Calu3 (cell line): ENCODE measurements at regions not wholly inside any gene's neighbourhood (a gene's known extent, or its start where the extent isn't known, plus 50 kb on each side); places are given as distances from the start of the nearest gene placed in this dataset.

Experiments used
- BruUV-seq: library from RNA; stranded (reverse); fragments of 400-500 nt; replicated peaks from 2 replicates; lab custom pipeline; 2021; lab: Mats Ljungman, UMichigan
- CTCF ChIA-PET: fragments of 300-600 bp; sonication (Branson Sonifier 250); formaldehyde crosslinking; loops from one replicate; lab custom pipeline; 2022; ENCODE audit warnings: antibody characterized with exemption; lab: Charles Lee
- DNase-seq: peaks from one replicate; pipeline ENCODE4 v3.0.0; 2022
- H3K27ac Mint-ChIP-seq: one replicate; pipeline ENCODE4 v1.8.0; 2022; ENCODE audit warnings: mixed read lengths; ENCODE audit not compliant: unreplicated experiment
- H3K27me3 Mint-ChIP-seq: one replicate; pipeline ENCODE4 v1.8.0; 2022; ENCODE audit warnings: mixed read lengths; ENCODE audit not compliant: unreplicated experiment
- H3K36me3 Mint-ChIP-seq: one replicate; pipeline ENCODE4 v1.8.0; 2022; ENCODE audit warnings: mild to moderate bottlenecking, moderate library complexity, mixed read lengths; ENCODE audit not compliant: insufficient read depth, unreplicated experiment
- H3K4me1 Mint-ChIP-seq: one replicate; pipeline ENCODE4 v1.8.0; 2022; ENCODE audit warnings: mild to moderate bottlenecking, low read depth, mixed read lengths; ENCODE audit not compliant: unreplicated experiment
- H3K4me3 Mint-ChIP-seq: one replicate; pipeline ENCODE4 v1.8.0; 2022; ENCODE audit warnings: mild to moderate bottlenecking, low read depth, moderate library complexity, mixed read lengths; ENCODE audit not compliant: unreplicated experiment
- H3K9me3 Mint-ChIP-seq: one replicate; pipeline ENCODE4 v1.8.0; 2022; ENCODE audit warnings: low read depth, mixed read lengths; ENCODE audit not compliant: unreplicated experiment
- intact Hi-C: fragments of 100-400 bp; cut with micrococcal nuclease; formaldehyde crosslinking; loops from one replicate; pipeline ENCODE4 v1.10.0; 2022; ENCODE audit not compliant: unreplicated experiment
- TF ChIP-seq, protein P1 (sequence below): fragments of 200-600 bp; IDR thresholded peaks from one replicate; pipeline ENCODE4 v1.8.0; 2022; ENCODE audit warnings: antibody characterized with exemption; ENCODE audit not compliant: unreplicated experiment

DNA sequence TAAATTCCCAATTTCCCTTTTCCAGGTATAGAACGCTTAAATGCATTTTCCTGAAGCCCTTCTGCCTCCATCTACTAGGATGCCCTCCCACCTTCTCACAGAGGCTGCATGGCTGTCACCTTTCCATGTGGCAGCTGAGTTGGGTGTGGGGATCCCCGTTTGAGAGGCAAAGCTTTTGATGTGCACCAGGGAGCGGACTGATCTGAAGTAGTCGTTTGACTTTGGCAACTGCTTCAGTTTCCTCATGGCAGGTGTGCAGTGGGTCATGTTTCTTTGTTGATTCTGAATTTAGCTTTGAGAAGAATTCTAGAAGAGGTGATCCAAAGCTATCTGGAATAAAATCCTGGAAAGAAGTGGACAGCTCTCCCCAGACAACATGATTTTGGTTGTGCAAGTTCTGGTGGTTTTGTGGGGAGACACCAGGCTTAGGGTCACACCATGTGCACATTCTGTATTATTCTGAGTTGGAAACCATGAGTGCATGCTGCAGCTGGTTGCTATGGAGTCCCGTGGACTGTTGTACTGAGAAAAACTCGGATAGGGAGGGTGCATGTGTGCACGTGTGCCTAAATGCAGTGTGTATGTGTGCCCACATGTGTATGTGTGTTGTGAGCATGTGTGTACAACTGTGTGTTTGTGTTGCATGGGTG lies 63.5 kb downstream of the GADD45G start:
- no peak overlapping the region for H3K27ac Mint-ChIP-seq
- TF ChIP-seq, protein P1, sequence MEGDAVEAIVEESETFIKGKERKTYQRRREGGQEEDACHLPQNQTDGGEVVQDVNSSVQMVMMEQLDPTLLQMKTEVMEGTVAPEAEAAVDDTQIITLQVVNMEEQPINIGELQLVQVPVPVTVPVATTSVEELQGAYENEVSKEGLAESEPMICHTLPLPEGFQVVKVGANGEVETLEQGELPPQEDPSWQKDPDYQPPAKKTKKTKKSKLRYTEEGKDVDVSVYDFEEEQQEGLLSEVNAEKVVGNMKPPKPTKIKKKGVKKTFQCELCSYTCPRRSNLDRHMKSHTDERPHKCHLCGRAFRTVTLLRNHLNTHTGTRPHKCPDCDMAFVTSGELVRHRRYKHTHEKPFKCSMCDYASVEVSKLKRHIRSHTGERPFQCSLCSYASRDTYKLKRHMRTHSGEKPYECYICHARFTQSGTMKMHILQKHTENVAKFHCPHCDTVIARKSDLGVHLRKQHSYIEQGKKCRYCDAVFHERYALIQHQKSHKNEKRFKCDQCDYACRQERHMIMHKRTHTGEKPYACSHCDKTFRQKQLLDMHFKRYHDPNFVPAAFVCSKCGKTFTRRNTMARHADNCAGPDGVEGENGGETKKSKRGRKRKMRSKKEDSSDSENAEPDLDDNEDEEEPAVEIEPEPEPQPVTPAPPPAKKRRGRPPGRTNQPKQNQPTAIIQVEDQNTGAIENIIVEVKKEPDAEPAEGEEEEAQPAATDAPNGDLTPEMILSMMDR = no peak
- no peak overlapping the region for H3K4me3 Mint-ChIP-seq
- H3K4me1 Mint-ChIP-seq = peaks cover 18% of the 10 kb centered on the region
- CTCF ChIA-PET = no interaction called here
- DNase-seq = no peak
- BruUV-seq = no TSS peak
- intact Hi-C loops = no loop called here
- H3K36me3 Mint-ChIP-seq = peaks cover 4% of the 10 kb centered on the region
- peaks cover 2% of the 10 kb centered on the region for H3K9me3 Mint-ChIP-seq
- H3K27me3 Mint-ChIP-seq = peaks cover 9% of the 10 kb centered on the region

- H3K4me3 Mint-ChIP-seq = no peak overlapping the region
- H3K36me3 Mint-ChIP-seq = peaks cover 4% of the 10 kb centered on the region
- H3K27me3 Mint-ChIP-seq = peaks cover 9% of the 10 kb centered on the region
- CTCF ChIA-PET = no interaction called here
- DNase-seq = no peak
- no TSS peak for BruUV-seq
- H3K4me1 Mint-ChIP-seq = peaks cover 18% of the 10 kb centered on the region
- no peak overlapping the region for H3K27ac Mint-ChIP-seq
- TF ChIP-seq, protein P1 = no peak
- intact Hi-C loops = no loop called here
- peaks cover 2% of the 10 kb centered on the region for H3K9me3 Mint-ChIP-seq
These were observed 64.0 kb downstream of the GADD45G start for GRCh38 chr9:89668866-89669246.

GRCh38 chr9:89669361-89669842 lies 64.6 kb downstream of the GADD45G start:
- intact Hi-C loops = no loop called here
- CTCF ChIA-PET = interaction anchor here (0.6 kb wide), 1 partner anchor 14 kb away, joined by 3 read pairs; no protein-coding TSS in a partner anchor
- H3K27me3 Mint-ChIP-seq = peaks cover 12% of the 10 kb centered on the region
- no TSS peak for BruUV-seq
- H3K4me1 Mint-ChIP-seq = peaks cover 18% of the 10 kb centered on the region
- TF ChIP-seq, protein P1 = no peak
- DNase-seq = no peak
- H3K36me3 Mint-ChIP-seq = peaks cover 4% of the 10 kb centered on the region
- H3K4me3 Mint-ChIP-seq = no peak overlapping the region
- no peak overlapping the region for H3K27ac Mint-ChIP-seq
- peaks cover 2% of the 10 kb centered on the region for H3K9me3 Mint-ChIP-seq

- TF ChIP-seq, protein P1 = no peak
- Mint-ChIP-seq H3K4me3 (no peak overlapping the region), H3K36me3 (no peaks in the 10 kb centered on the region), H3K4me1 (peaks cover 18% of the 10 kb centered on the region), H3K27me3 (peaks cover 19% of the 10 kb centered on the region), H3K9me3 (peaks cover 2% of the 10 kb centered on the region), H3K27ac (no peak overlapping the region)
- CTCF ChIA-PET = interaction anchor here (0.6 kb wide), 1 partner anchor 15 kb away, joined by 3 read pairs; no protein-coding TSS in a partner anchor
- BruUV-seq = no TSS peak
- intact Hi-C loops = no loop called here
- DNase-seq = no peak
These were observed 65.3 kb downstream of the GADD45G start for GRCh38 chr9:89670114-89670513.
